HTR-8/SVneo (cell line): ENCODE measurements at regions not wholly inside any gene's neighbourhood (a gene's known extent, or its start where the extent isn't known, plus 50 kb on each side); places are given as distances from the start of the nearest gene placed in this dataset.
"Not testable (repeated sequence)": the region's sequence is repeated elsewhere in the genome, so short reads cannot be mapped to it uniquely, and the experiment has no call there.

ENCODE experiments used
- DNase-seq: peaks from one replicate; pipeline ENCODE4 v3.0.0; 2011; ENCODE audit warnings: low spot score, mixed read lengths; ENCODE audit not compliant: insufficient read length
- FAIRE-seq: peaks from 2 replicates; lab custom pipeline; 2011; peaks lifted over from hg19 to GRCh38; lab: Jason Lieb, UNC

DNA sequence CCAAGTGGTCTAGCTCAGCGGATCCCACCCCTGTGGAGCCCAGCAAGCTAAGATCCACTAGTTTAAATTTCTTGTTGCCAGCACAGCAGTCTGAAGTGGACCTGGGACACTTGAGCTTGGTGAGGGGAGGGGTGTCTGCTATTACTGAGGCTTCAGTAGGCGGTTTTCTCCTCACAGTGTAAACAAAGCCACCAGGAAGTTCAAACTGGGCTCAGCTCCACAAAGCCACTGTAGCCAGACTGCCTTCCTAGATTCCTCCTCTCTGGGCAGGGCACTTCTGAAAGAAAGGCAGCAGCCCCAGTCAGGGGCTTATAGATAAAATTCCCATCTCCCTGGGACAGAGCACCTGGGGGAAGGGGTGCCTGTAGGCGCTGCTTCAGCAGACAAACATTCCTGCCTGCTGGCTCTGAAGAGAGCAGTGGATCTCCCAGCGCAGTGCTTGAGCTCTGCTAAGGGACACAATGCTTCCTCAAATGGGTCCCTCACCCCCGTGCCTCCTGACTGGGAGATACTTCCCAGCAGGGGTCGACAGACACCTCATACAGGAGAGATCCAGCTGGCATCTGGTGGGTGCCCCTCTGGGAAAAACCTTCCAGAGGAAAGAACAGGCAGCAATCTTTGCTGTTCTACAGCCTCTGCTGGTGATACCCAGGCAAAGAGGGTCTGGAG, 148.6 kb upstream of the PDE4D start:
- not testable (repeated sequence) for DNase-seq, FAIRE-seq

DNA sequence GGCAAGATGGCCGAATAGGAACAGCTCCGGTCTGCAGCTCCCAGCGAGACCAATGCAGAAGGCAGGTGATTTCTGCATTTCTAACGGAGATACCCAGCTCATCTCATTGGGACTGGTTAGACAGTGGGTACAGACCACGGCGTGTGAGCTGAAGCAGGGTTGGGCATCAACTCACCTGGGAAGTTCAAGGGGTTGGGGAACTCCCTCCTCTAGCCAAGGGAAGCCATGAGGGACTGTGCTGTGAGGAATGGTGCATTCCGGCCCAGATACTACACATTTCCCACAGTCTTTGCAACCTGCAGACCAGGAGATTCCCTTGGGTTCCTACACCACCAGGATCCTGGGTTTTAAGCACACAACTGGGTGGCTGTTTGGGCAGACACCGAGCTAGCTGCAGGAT, 148.0 kb upstream of the PDE4D start:
- not testable (repeated sequence) for FAIRE-seq, DNase-seq

DNA sequence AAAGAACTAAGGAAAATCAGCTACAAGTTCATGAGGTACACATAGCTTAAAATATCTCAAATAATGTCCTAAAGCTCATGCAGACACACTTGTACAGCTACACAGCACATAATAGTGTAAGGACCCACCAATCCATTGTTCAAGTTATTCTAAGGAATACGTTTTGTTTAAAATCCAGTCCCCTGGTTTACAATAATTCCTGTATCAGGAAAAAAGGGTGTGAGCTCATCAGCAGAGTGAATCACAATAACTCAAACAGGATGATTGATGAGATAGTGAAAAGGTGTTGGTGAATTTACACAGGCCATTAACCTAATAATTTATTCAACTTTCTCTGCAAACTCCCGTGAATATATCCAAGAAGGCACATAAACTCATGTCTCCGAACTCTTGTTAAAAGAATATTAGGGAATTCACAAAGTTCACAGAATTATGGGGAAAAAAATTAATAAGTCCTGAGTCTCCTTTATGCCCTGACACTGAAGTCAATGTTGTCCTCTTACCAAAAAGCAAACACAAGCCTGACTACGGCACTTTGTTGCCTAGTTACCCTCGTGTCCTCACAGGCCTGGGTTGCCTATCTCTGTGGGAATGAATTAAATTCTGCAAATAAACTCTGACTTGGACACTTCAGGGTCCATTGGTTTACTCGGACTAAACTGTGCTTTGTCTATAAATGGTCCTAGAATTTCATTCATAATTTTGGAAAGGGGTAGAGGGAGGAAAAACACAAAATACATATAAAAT, 142.8 kb upstream of the PDE4D start:
- DNase-seq (no peak), FAIRE-seq (no peak)

DNA sequence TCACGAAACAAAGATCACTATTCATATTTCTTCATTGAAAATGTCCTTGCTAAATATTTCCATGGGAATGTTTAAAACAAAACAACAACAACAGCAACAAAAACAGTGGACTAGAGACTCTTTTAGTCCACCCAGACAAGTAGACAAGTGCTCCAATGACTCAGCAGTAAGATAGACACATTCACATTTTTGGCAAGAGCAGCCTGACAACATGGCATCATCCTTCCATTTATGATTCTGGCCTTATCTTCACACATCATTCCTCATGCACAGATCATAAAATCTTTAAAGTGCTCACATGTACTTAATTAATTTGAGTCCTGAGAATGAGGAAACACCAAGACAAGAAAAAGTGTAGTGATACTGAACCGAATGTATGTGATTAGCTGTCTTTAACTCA, 132.6 kb upstream of the PDE4D start:
- FAIRE-seq, result no peak
- no peak for DNase-seq

DNA sequence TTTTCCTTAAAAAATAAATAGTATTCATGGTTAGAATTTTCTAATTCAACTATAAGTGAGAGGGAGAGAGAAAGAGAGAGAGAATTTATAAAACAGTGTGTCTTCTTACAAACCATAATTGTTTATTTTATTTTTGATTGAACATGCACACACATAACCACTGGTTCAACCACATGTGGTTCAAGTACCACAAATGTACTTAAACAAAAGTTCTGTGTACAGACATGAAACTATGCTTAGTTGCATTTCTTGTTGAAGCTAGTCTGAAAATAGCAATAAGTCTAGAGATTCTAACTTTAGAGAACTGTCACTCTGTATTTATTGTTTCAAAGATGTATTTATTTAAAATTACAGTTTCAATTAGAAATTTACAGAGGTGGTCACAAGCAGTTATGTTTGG, 130.6 kb upstream of the PDE4D start:
- no peak for DNase-seq
- FAIRE-seq, result no peak

DNA sequence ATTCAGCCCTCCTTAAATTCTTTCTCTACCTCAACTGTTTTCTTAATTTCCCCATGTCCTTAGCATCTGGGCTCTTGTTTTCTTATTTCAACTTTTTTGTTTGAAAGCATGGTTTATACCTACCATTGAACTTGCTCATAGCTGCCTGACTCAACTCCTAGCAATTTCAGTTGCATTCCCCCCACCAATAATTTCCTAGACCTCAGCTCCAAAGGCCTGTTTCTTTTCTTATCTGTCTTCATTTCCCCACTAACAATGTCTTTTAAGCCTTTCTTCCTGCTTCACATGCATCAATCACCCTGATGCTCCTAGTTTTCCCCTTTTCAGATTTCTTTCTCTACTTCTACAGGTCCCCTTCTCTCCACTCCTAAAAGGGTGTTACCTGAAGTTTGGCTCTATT, 129.7 kb upstream of the PDE4D start:
- FAIRE-seq (no peak), DNase-seq (no peak)

DNA sequence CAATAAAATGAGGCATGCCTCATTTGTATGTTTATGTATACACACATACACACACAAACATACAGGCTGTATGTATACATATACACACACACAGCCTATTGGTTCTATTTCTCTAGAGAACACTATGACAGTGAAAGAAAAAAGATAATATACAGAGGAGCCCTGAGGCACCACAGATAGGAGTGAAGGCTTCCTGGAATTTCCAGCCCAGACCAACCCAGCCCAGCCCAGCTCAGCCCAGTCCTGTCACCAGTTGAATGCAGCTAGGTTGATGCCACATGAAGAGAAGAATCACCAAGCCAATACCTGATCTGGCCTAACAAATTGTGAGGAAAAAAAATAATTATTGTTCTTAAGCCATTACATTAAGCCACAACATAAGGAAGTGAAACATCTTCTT, 126.9 kb upstream of the PDE4D start:
- no peak for DNase-seq

DNA sequence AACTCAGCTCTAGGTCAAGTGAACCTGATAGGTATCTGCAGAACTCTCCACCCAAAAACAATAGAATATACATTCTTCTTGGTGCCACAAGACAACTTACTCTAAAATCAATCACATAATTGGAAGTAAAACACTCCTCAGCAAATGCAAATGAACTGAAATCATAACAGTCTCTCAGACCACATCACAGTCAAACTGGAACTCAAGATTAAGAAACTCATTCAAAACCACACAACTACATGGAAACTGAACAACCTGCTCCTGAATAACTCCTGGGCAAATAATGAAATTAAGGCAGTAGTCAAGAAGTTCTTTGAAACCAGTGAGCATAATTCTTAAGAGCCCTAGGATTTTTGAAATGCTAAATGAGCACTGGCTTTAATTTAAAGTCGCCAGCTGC, 125.4 kb upstream of the PDE4D start:
- DNase-seq, FAIRE-seq: not testable (repeated sequence)

More for the DNA sequence above, 126.9 kb upstream of the PDE4D start:
- no peak for FAIRE-seq

DNA sequence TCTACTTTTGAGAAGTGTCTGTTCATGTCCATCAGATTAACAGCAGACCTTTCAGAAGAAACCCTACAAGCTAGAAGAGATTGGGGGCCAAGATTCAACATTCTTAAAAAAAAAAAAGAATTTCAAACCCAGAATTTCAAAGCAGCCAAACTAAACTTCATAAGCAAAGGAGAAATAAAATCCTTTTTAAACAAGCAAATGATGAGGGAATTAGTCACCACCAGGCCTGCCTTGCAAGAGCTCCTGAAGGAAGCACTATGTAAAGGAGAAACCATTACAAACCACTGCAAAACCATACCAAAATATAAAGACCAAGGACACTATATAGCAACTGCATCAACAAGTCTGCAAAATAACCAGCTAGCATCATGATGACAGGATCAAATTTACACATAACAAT, 124.6 kb upstream of the PDE4D start:
- DNase-seq, result no peak
- FAIRE-seq, result no peak

DNA sequence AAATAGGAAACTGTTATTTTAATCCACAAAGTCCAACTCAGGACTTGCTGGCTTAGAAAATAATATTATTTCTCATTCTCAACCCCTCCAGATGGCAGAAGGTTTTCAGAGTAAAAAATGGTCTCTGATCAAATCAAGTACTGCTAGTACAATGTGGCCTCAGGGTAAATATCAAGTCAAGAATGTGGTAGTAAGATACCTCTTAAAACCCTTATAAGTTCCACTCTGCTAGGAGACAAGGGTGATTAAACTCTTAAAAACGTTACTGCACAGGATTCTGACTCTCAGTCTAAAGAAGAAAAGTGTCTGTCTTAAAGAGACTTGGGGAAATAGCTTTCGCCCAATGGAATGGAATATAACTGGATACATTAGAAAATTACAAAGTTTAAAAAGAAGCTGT, 120.8 kb upstream of the PDE4D start:
- DNase-seq (no peak), FAIRE-seq (no peak)

DNA sequence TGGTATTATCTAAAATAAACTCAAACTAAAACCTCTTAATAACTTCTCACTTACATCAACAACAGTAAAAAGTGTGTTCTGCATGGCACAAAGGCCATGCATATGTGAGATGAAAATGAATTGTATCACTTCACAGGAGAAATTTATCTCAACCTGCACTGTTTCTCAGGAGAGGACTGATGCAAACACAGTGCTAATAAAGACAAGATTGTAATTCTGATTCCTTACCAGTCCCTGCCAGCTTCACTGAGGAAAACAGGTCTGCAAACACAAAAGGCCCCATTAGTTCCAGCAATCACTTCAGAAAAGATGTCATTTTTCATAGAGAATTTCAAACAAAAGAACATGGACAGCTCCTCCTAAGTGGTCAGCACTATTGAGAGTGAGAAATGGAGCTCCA, 117.3 kb upstream of the PDE4D start:
- no peak for FAIRE-seq

DNA sequence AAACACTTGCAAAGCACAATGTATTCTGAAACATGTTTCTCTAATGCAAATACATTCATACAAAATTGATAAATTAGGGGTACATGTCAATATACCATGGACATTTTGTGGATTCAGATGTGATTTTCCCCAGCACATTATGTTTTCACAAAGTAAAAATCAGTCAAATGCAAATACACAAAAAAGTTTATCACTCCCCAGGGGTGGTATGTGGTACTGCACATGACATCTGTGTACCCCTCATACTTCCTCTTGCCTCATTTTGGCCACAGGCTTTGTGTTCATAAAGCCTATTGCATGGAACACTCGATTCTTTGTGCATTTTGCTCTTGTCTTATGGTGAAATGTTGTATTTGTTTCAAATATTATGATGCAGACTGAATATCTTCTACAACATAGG, 116.8 kb upstream of the PDE4D start:
- FAIRE-seq (no peak), DNase-seq (no peak)

More for the DNA sequence above, 117.3 kb upstream of the PDE4D start:
- no peak for DNase-seq

DNA sequence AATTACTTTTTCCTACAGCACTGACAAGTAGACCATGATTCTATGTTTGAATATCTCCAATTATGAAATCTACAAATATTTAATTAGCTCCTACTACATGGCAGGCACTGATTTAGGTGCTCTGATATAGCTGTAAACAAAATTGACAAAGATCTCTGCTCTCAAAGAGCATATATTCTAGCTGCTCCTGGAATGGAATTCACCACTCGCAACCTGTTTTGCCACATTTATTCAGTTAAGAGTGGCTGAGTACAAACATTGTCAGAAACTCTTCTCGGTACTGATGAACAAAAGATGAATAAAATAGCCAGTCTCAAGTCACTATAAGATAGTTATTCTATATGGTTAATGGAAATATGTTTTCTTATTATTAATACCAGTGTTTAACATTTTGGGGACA, 114.2 kb upstream of the PDE4D start:
- DNase-seq (no peak), FAIRE-seq (no peak)

DNA sequence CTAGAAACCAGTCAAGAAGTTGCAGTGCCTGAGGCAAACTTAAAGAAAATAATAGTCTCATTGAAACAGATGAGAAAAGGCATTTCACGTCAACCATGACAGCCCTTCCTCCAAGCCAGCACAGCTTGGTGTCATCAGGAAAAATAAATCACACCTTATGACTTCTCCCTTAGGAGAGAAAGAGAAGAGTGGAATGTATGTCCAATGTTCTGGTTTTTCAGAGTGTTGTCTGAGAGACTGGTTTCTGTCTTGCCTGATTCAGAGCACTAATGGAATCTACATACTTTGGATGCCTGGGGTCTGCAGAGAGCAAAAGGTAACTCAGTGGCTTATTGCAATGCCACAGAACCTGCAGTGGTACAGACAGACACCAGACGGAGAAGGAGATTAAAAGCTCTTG, 105.5 kb upstream of the PDE4D start:
- DNase-seq, result peak; percentile 18
- FAIRE-seq, result no peak

DNA sequence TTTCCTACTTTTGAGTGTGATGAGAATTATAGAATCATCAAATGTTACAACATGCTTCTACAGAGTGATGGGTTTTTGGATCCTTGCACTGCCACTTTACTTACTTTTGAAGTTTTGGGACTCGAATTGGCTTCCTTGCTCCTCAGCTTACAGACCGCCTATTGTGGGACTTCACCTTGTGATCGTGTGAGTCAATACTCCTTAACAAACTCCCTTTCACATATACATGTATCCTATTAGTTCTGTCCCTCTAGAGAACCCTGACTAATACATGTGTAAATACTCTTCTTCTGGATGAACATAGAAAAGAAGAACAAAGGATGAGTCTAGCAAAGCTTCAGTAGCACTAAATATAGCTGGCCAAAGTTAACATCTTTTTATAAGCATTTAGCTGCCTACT, 98.7 kb upstream of the PDE4D start:
- FAIRE-seq, result no peak

DNA sequence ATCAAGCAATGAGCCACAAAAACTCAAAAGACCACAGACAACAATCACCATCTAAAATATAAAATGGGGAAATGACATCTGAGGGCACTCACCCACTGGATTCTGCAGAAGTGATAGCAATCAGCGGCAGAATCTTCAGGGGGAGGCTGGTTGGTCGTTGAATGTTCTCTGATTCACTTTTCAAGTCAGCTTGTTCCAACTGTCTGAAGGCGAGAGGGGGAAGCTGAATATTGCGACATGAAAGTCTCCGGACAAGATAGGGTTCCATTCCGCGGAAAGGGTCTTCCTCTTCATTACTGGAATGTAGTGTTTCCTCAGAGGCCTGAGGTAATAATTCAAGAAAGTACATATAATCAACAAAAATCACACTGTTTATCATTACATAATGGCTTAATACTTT, 94.9 kb upstream of the PDE4D start:
- DNase-seq, result no peak
- no peak for FAIRE-seq

More for the DNA sequence above, 98.7 kb upstream of the PDE4D start:
- DNase-seq, result no peak

DNA sequence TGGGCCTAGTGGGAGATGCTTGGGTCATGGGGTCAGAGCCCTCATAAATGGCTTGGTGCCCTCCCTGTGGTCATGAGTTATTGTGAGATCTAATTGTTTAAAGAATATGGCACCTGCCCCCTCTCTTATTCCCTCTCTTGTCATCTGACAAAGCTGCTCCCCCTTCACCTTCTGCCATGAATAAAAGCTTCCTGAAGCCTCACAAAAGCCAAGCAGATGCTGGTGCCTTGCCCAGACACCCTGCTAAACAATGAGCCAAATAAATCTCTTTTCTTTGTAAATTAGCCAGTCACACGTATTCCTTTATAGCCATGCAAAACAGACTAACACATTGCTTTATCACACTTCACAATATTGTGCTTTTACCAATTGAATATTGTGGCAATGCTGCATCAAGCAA, 82.8 kb upstream of the PDE4D start:
- DNase-seq, result no peak
- FAIRE-seq, result no peak

DNA sequence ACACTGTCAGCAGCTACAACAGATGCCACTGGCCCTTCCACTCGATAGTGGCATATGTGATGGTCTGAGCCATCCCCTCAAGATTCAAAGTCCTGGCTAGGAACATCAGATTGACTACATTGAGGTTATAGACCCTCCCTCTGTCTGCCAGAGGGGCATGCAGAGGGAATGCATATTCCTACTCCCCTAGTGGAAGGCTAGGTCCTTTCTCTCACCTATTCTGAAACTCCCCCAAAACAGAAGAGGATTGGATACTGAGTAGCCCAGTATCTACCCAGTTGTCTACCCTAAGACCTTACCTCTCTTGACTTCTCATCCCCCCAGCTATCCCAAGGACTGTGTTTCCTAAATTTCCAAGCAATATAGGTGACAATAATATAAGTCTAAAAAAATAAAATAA, 78.5 kb upstream of the PDE4D start:
- DNase-seq (no peak), FAIRE-seq (no peak)

DNA sequence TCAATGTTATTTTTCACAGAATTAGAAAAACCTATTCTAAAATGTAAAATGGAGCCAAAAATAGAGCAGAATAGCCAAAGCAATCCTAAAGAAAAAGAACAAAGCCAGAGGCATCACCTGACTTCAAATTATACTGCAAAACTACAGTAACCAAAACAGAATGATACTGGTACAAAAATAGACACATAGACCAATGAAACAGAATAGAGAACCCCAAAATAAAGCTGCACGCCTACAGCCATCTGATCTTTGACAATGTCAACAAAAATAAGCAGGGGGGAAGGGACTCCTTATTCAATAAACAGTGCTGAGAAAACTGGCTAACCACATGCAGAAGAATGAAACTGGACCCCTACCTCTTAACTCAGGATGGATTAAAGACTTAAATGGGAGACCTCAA, 65.8 kb upstream of the PDE4D start:
- DNase-seq, result no peak
- FAIRE-seq, result no peak

DNA sequence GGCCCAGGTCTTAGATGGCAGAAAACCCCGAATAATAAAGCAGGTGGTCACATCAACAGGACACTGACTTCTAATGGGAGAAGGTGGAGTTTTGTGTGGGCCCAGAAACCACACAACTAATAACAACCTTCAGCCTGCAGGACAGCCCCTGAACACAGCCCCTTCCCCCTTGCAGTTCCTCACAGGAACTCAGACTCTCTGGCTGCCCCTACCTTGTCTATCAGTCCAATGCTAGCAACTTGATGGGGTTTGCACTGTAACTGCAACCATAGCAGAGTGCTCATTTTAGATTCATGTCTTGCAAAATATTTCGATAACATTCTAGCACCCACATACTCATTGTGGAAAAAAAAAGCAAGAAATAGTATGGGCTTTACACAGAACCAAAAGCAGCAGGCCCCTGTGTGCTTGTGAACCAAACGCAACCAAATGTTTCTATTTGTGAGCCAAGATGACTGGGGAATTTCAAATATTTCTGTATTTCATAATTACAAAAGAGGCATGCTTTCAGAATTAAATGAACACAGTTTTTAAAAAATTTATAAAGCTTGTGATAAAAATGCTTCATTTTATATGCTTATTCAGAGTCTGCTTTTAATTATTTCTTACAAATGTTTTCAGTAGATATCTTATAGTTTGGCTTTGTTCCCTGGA, 62.7 kb upstream of the PDE4D start:
- DNase-seq, result no peak
- FAIRE-seq, result no peak

DNA sequence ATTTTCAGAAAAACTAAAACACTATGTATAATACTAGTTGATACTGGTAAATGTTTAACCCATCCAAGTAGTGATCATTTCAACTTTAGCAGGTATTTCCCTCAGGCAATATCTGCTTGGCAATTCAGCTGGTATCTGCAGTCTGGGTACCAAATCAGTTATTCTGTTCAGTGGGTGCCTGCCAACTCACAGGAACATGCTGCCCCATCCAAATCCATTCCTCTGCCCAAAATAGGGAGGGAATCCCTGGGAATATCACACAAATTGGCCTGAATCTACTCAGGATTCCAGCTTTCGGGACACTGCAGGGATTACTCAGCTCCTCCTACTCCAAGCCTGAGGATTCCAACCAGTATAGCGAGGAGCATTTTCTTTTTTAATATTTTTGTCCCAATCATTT, 61.7 kb upstream of the PDE4D start:
- FAIRE-seq (no peak), DNase-seq (no peak)
